GM18870 (cell line): ENCODE measurements at regions not wholly inside any gene's neighbourhood (a gene's known extent, or its start where the extent isn't known, plus 50 kb on each side); places are given as distances from the start of the nearest gene placed in this dataset.

ENCODE experiments used
- ATAC-seq: cut with Tn5 transposase; IDR thresholded peaks from one replicate; pipeline ENCODE4 v1.9.1; 2021; ENCODE audit warnings: moderate library complexity; ENCODE audit not compliant: unreplicated experiment

DNA sequence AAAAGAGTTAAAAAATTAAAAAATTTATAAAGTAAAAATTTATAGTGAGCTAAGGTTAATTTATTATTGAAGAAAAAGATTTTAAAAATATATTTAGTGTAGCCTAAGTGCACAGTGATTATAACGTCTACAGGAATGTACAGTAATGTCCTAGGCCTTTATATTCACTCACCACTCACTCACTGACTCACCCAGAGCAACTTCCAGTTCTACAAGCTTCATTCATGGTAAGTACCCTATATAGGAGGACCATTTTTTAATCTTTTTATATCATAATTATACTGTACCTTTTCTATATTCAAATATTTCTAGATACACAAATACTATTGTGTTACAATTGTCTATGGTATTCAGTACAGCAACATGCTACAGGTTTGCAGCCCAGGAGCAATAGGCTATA, 1623.2 kb downstream of the RPA4 start:
- ATAC-seq: no peak

DNA sequence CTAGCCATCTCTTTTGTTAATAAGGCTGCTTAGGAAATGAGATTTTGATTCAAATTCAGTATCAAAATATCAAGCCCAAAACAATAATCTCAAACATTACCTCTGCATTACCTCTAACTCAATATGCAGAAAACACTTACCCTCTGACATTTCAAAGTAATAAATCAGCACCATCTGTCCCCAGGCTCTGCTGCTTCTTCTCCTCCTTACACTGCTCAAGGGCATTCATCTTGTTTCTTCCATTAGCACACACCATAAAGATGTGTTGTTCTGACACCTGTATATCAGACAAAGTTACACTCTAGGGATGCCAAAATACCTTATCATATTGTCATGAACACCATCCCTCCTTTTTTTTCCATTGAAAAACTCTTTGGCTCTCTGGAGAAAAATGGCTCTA, 1630.3 kb downstream of the RPA4 start:
- ATAC-seq: no peak

DNA sequence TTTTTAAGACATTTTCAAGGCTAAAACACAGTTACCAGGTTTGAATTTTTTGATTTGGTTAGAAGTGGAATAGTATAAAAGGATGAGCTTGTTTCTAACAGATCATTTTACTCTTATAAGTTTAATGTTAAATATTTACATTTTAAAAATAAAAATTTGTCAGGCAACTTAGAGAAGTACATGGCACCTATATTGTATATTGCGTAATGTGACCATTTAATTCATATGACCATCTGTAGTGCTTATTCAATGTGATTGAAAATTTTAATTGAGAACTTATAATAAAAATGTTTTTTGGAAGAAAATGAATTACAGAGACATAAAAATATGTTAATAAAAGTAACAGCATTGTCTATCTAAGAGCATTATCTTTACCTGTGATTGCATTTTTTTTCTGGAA, 1632.4 kb downstream of the RPA4 start:
- no peak for ATAC-seq

DNA sequence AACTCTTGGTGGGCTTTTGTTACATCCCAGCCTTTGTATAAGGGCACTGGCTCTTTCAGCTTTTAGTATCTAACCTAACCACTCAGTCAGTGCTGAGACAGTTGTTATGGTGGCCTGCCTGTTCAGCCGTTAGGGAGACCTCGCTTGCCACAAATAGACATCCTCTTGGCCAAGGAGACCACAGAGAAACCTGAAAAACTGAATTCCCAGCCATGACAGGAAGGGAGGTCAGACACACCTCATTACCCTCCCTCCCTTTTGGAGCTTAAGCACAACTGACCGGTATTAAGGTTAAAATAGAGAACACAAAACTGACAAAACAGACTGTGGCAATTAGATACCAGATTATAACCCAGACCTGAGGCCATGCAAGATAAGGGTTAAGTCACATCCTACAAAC, 1639.3 kb downstream of the RPA4 start:
- no peak for ATAC-seq

DNA sequence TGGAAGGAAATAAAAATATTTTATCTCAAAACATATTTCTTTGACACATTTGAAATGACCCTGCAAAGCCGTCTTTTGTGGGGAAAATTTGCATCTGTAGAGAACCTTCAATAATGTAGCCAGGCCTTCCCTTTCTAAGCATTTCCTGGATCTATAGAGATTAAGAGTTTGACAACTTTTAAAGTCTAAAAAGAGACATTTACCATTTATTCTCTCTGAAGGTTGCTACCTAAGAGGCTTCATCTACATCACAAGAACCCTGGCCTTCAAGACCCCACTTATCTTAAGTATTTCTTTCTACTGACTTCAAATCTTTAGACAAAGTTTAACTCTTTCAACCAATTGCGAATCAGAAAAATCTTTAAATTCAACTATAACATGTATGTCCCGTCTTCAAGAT, 1639.8 kb downstream of the RPA4 start:
- no peak for ATAC-seq

DNA sequence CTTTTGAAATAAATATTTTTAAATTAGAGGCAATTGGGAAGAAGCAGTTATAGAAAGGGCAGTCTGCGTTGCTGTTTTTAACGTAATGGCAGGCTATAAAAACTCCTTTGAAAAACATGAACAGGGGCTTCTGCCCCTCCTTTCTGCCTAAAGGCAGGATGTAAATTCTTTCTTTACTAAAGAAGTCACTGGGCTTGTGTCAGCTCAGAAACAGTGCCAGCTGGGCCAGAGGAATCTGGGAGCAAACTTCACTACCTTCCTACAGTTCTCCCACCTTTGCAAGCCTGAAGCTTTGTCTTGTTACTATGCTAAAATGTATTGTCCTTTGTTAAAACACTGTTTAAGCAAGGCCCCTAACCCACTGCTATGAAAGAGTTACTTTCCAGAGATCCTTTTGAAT, 1664.8 kb downstream of the RPA4 start:
- ATAC-seq: no peak

DNA sequence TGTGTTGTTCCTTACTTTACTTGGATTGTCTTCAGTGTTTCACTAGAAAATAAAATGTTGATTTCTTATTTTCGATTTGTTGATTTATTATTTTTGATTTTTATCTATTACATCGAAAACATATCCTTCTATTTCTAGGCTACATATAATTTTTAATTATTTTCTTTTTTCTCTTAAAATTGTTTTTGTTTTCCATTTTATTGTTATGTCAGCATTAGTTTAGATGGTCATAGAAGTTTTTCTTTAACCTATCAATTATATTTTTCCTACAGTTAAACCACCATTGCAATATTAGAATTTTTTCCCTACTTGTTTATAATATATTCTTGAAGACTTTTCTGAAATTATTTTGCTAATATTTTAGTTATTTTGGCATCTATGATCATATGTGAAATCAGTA, 1685.1 kb downstream of the RPA4 start:
- ATAC-seq: no peak

DNA sequence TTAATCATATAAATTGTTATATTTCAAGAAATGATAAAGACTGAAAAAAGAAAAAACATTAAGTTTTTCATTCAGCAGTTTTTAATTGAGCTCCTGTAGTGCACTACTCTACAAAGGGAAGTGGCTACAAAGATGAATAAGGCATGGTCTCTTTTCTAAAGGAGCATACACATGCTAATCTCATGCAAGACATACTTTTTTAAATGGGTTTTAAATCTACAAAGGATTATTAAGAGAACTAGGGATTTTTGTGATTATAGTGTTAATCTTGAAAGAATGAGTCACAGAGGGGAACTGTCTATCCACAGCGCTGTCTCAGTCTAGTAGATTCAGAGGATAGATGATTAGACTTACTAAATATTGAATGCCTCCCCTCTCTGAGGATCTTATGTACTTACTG, 1722.2 kb downstream of the RPA4 start:
- no peak for ATAC-seq

DNA sequence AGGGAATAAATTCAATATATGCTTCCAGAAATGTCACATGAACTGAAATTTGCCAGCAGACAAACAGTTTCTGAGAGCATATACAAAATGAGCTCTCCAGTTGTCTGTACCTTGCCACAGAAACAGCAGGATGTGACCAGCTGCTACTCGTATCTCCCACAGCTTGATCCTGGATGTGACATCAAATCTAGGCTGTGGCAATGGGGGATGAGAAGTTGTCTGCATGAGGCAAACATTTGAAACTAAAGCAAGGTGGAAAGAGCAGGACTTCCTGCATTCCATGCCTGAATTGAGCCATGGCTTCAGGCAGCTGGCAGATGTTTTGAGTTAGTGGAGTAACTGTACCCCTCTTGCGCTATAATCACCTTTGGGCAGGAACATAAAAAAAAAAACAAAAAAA, 1724.0 kb downstream of the RPA4 start:
- no peak for ATAC-seq

DNA sequence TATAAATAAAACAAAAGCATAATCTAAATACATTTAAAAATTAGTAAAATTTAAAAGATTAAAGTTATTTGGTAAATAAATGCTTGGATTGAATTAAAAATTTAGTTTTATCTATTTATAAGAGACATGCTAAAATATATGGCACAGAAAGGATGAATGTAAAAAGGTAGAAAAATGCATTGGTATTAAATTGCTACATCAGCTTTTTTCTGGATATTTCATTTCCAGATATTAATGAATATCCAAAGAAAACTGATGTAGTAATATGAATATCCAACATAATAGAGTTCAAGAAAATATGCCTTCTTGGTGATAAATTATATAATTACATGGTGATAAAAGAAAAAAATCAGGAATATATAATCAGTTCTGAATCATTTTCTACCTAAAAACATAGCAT, 1743.9 kb downstream of the RPA4 start:
- ATAC-seq: no peak

DNA sequence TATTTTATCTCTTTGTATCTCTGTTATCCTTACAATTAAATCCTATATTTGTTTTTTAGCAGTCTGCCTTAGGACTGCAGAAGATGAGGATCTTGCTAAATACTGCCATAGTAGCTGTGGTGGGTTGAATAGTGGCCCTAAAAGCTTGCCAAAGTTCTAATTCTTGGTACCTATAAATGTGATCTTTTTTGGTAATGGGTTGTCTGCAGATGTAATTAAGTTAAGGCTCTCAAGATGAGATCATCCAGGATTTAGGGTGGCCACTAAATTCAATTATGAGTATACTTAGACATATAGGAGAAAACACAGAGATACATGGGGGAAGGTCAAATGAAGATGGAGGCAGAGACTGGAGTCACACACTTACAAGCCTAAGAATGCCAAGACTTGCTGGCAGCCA, 1753.7 kb downstream of the RPA4 start:
- ATAC-seq: no peak

DNA sequence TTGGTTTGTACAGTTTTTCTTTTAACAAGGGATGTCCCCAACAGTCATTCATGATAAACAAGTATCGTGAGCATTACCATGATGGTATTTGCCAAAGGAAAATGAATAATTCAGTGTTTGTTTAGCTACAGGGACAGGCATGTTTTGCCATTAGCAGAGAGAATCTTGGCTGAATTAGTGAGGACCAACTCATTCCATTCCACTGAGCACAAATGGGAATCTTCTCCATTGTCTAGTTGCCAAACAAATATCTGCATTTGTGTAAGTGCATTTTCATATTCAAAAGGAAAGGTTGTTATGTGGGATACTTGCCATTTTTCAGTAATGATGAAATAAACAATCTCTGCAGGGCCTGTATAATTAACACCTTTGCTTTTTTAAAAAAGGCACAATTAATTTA, 1762.6 kb downstream of the RPA4 start:
- ATAC-seq: no peak

DNA sequence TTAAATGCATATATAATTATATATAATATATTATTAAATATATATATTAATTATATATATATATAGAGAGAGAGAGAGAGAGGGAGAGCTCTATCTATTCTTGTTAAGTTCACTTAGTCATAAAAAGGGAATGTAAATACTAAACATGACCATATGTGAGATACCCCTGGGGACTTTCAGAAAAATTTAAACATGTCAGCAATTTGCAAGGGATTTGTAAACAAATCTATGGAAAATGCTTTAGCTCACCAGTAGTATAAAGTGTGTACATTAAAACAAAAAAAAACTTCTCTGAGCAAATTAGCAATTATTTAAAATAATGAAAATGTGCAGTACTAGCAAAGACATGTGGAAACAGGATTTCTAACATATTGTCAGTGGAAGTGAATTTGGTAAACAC, 1755.5 kb downstream of the PCDH19 start:
- no peak for ATAC-seq
